B cell (primary cell): ENCODE measurements at regions not wholly inside any gene's neighbourhood (a gene's known extent, or its start where the extent isn't known, plus 50 kb on each side); places are given as distances from the start of the nearest gene placed in this dataset.

Experiments used
- ATAC-seq: fragments of 200-7000 bp; cut with Tn5 transposase; one replicate; pipeline ENCODE4 v1.10.0; 2021; ENCODE audit warnings: low read depth, mild to moderate bottlenecking, moderate number of reproducible peaks, moderate library complexity
- CTCF ChIA-PET: fragments of 350-600 bp; sonication (Branson Sonifier 250); formaldehyde crosslinking; loops from one replicate; lab custom pipeline; 2021; ENCODE audit warnings: antibody characterized with exemption, inconsistent platforms; lab: Charles Lee
- POLR2A ChIA-PET: fragments of 350-600 bp; sonication (Branson Sonifier 250); formaldehyde crosslinking; loops from one replicate; lab custom pipeline; 2021; ENCODE audit warnings: antibody characterized with exemption; lab: Charles Lee
- DNase-seq: peaks from one replicate; pipeline ENCODE4 v3.0.0; 2013
- H2AFZ ChIP-seq: 2 replicates; pipeline ENCODE4 v1.6.1; 2012; ENCODE audit warnings: mild to moderate bottlenecking, low read depth, low read length; ENCODE audit not compliant: insufficient read depth, poor library complexity, severe bottlenecking
- H3K27ac ChIP-seq, 2 donors: 1 replicate in 1 of 2; 2 replicates in 1 of 2; pipeline ENCODE4 v1.5.1; 2012 to 2013; ENCODE audit warnings: low read length in 2 of 2, mild to moderate bottlenecking in 2 of 2, moderate library complexity in 1 of 2
- H3K27me3 ChIP-seq, 4 experiments: fragments of 200-600 bp in 1 of 4; sonication (generic) in 1 of 4; replicated peaks in 1 of 4; 1 replicate in 2 of 4; 2 replicates in 2 of 4; pipeline versions ENCODE4 v1.6.1 to v1.7.0; 2013 to 2016; ENCODE audit warnings: low read length in 3 of 4, mild to moderate bottlenecking in 2 of 4, mixed read lengths in 1 of 4, moderate library complexity in 1 of 4; ENCODE audit not compliant: insufficient read depth in 4 of 4, control insufficient read depth in 3 of 4; ENCODE audit errors: control extremely low read depth in 1 of 4
- H3K36me3 ChIP-seq, 2 experiments: replicated peaks in 1 of 2; 1 replicate in 1 of 2; 2 replicates in 1 of 2; pipeline versions ENCODE4 v1.6.1 to v1.7.1; 2013; ENCODE audit warnings: low read length in 1 of 2; ENCODE audit not compliant: insufficient read depth in 2 of 2, control insufficient read depth in 1 of 2; ENCODE audit errors: control extremely low read depth in 1 of 2, extremely low read depth in 1 of 2
- H3K4me1 ChIP-seq, 2 donors: fragments of 200-600 bp in 1 of 2; sonication (generic) in 1 of 2; 1 replicate in 1 of 2; 2 replicates in 1 of 2; pipeline versions ENCODE4 v1.5.1 to v1.6.1; 2013 to 2017; ENCODE audit warnings: low read length in 2 of 2; ENCODE audit not compliant: control insufficient read depth in 2 of 2, insufficient read depth in 2 of 2
- H3K4me2 ChIP-seq: replicated peaks from 2 replicates; pipeline ENCODE3; 2012; ENCODE audit warnings: mild to moderate bottlenecking, low read depth, low read length; ENCODE audit not compliant: poor library complexity, severe bottlenecking
- H3K4me3 ChIP-seq, 5 experiments: fragments of 200-600 bp in 1 of 5; sonication (generic) in 1 of 5; 1 replicate in 3 of 5; 2 replicates in 2 of 5; pipeline versions ENCODE4 v1.5.1 to v1.7.0; 2011 to 2016; ENCODE audit warnings: low read length in 4 of 5, mild to moderate bottlenecking in 4 of 5, low read depth in 2 of 5, control low read depth in 1 of 5, moderate library complexity in 1 of 5; ENCODE audit not compliant: insufficient read depth in 1 of 5; ENCODE audit errors: control extremely low read depth in 1 of 5, extremely low read depth in 1 of 5
- H3K79me2 ChIP-seq: fragments of 200-600 bp; sonication (generic); one replicate; pipeline ENCODE4 v1.6.0; 2016; ENCODE audit warnings: low read length; ENCODE audit not compliant: control insufficient read depth, insufficient read depth
- H3K9ac ChIP-seq: fragments of 200-600 bp; sonication (generic); 2 replicates; pipeline ENCODE4 v1.6.1; 2017; ENCODE audit warnings: mild to moderate bottlenecking, low read length, moderate library complexity
- H3K9me3 ChIP-seq, 3 donors: one replicate each; pipeline versions ENCODE4 v1.6.1 to v1.7.1; 2013; ENCODE audit warnings: low read length in 2 of 3; ENCODE audit not compliant: control insufficient read depth in 2 of 3, insufficient read depth in 1 of 3; ENCODE audit errors: control extremely low read depth in 1 of 3
- H4K20me1 ChIP-seq: 2 replicates; pipeline ENCODE4 v1.6.0; 2012; ENCODE audit warnings: mild to moderate bottlenecking, low read length; ENCODE audit not compliant: insufficient read depth, control insufficient read depth, poor library complexity, severe bottlenecking
- H3K27ac Mint-ChIP-seq: one replicate; pipeline ENCODE4 v1.8.0; 2021; ENCODE audit warnings: mixed read lengths
- H3K27me3 Mint-ChIP-seq: one replicate; pipeline ENCODE4 v1.8.0; 2021; ENCODE audit warnings: mixed read lengths
- H3K4me1 Mint-ChIP-seq: one replicate; pipeline ENCODE4 v1.8.0; 2021; ENCODE audit warnings: mixed read lengths
- H3K4me3 Mint-ChIP-seq: one replicate; pipeline ENCODE4 v1.8.0; 2021; ENCODE audit warnings: mixed read lengths
- H3K9me3 Mint-ChIP-seq: one replicate; pipeline ENCODE4 v1.8.0; 2022; ENCODE audit warnings: mixed read lengths; ENCODE audit not compliant: insufficient read depth
- EZH2 ChIP-seq: IDR thresholded peaks from 2 replicates; pipeline ENCODE4 v1.6.1; 2012; ENCODE audit warnings: borderline replicate concordance, low read depth, mild to moderate bottlenecking, moderate library complexity, low read length; ENCODE audit not compliant: insufficient read depth, poor library complexity, severe bottlenecking
- WGBS: methylation state at CpG from one replicate; pipeline ENCODE4 v1.1.5; 2013; ENCODE audit warnings: missing lambda C conversion rate; ENCODE audit not compliant: insufficient coverage; 5-methylcytosine and 5-hydroxymethylcytosine counted together
- intact Hi-C: fragments of 100-400 bp; cut with micrococcal nuclease; formaldehyde crosslinking; loops from one replicate; pipeline ENCODE4 v1.10.0; 2022
- TF ChIP-seq, protein P1 (sequence below): fragments of 200-600 bp; IDR thresholded peaks from one replicate; pipeline ENCODE4 v1.8.0; 2022; ENCODE audit warnings: antibody characterized with exemption, mild to moderate bottlenecking

DNA sequence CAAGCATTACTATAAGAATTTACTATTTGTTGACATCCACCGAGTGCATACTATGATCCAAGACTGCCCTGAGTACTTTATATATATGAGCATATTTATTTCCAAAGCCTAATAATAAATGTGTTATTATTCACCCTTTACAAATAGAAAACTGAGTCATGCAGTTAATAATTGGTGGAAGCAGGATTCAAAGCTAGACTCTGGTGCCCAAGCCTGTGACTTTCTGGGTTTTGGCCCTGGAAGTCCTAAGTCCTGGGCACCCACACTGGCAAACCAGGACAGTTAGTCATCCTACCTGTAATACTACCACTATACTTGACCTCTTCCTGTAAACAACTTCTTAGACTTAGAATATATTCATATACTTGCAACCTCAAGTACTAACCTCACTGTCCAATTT is 257.4 kb upstream of the IRX5 start:
- Histone ChIP-seq H3K4me3 (no peak overlapping the region), H4K20me1 (no peaks in the 10 kb centered on the region), H3K4me2 (no peak overlapping the region), H3K36me3 (no peaks in the 10 kb centered on the region), H3K4me1 (no peaks in the 10 kb centered on the region), H3K9me3 (peaks cover 0 to 3% (median 0%) of the 10 kb centered on the region in 3 donors), H3K27me3 (no peaks in the 10 kb centered on the region), H2AFZ (no peak overlapping the region), H3K9ac (no peak overlapping the region), H3K27ac (no peak overlapping the region), H3K79me2 (no peaks in the 10 kb centered on the region)
- TF ChIP-seq EZH2, result no peak
- TF ChIP-seq, protein P1, sequence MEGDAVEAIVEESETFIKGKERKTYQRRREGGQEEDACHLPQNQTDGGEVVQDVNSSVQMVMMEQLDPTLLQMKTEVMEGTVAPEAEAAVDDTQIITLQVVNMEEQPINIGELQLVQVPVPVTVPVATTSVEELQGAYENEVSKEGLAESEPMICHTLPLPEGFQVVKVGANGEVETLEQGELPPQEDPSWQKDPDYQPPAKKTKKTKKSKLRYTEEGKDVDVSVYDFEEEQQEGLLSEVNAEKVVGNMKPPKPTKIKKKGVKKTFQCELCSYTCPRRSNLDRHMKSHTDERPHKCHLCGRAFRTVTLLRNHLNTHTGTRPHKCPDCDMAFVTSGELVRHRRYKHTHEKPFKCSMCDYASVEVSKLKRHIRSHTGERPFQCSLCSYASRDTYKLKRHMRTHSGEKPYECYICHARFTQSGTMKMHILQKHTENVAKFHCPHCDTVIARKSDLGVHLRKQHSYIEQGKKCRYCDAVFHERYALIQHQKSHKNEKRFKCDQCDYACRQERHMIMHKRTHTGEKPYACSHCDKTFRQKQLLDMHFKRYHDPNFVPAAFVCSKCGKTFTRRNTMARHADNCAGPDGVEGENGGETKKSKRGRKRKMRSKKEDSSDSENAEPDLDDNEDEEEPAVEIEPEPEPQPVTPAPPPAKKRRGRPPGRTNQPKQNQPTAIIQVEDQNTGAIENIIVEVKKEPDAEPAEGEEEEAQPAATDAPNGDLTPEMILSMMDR, result no peak
- ATAC-seq (no peak), DNase-seq (no peak)
- Mint-ChIP-seq H3K4me3 (no peak overlapping the region), H3K9me3 (no peaks in the 10 kb centered on the region), H3K27ac (no peak overlapping the region), H3K27me3 (no peaks in the 10 kb centered on the region), H3K4me1 (no peaks in the 10 kb centered on the region)
- ChIA-PET CTCF (no interaction called here), POLR2A (no interaction called here)
- intact Hi-C loops, result no loop called here
- WGBS, result no CpG with 5 or more reads among the region's 1 CpG

DNA sequence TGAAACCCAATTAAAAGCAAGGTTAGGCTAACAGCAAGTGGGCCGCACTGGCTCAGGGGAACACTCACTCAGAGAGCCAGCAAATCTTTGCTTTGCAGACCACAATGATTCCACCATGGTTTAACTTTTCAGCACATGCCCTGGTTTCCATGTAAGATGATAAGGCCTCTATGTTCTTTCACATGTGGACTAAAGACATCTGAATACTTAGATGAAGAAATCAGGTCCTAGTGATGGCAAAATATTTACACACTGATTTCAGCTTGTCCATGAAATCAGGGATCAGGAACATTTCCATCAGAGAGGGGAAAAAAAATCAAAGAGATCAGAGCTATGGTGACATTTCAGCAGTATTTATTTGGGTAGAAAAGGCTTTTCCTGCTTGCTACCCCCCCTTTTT is 258.2 kb upstream of the IRX5 start:
- ATAC-seq (no peak), DNase-seq (no peak)
- no peaks in the 10 kb centered on the region for H3K79me2 ChIP-seq
- intact Hi-C loops, result no loop called here
- Mint-ChIP-seq H3K27ac (no peak overlapping the region), H3K4me3 (no peak overlapping the region), H3K9me3 (no peaks in the 10 kb centered on the region), H3K27me3 (no peaks in the 10 kb centered on the region), H3K4me1 (no peaks in the 10 kb centered on the region)
- H3K27me3 ChIP-seq, result no peaks in the 10 kb centered on the region
- CTCF ChIA-PET, result no interaction called here
- TF ChIP-seq, protein P1, result no peak
- no peak for TF ChIP-seq EZH2
- no peak overlapping the region for H3K9ac ChIP-seq
- POLR2A ChIA-PET, result no interaction called here
- H4K20me1 ChIP-seq, result no peaks in the 10 kb centered on the region
- H3K4me1 ChIP-seq, result no peaks in the 10 kb centered on the region
- H3K27ac ChIP-seq, result no peak overlapping the region
- no peak overlapping the region for H2AFZ ChIP-seq
- WGBS, result 83% methylated on average over 1 of the region's 1 CpG
- no peaks in the 10 kb centered on the region for H3K36me3 ChIP-seq
- peaks cover 0 to 3% (median 0%) of the 10 kb centered on the region in 3 donors for H3K9me3 ChIP-seq
- no peak overlapping the region for H3K4me3 ChIP-seq
- no peak overlapping the region for H3K4me2 ChIP-seq
